ENCODE measurements at regions not wholly inside any gene's neighbourhood (a gene's known extent, or its start where the extent isn't known, plus 50 kb on each side); places are given as distances from the start of the nearest gene placed in this dataset.

DNA sequence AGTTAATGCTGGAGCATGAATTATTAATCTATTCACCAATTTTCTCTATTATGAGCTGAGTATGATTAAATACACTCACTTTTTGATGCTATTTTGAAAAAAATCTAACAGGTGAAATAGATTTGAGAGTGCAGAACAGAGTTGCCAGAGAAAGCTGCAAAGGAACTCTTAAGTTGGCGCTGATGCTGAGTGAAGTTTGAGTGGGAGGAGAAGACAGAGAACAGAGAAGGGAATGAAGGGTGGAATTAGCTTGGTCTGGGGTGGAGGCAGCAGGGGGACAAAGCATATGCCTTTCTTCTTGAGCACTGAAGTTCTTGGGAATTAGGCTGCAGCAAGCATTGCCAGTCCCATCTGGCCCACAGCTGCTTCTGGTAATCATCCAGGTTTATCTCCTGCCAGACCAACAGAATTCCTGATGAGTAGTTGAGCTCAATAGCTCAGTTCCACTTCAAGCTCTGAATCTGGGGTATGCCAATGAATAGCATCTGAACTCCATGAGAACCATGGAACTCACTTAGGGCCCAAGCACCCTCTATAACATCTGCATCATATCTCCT lies 290.1 kb downstream of the HINT1 start:
- TF ChIP-seq, protein P1, sequence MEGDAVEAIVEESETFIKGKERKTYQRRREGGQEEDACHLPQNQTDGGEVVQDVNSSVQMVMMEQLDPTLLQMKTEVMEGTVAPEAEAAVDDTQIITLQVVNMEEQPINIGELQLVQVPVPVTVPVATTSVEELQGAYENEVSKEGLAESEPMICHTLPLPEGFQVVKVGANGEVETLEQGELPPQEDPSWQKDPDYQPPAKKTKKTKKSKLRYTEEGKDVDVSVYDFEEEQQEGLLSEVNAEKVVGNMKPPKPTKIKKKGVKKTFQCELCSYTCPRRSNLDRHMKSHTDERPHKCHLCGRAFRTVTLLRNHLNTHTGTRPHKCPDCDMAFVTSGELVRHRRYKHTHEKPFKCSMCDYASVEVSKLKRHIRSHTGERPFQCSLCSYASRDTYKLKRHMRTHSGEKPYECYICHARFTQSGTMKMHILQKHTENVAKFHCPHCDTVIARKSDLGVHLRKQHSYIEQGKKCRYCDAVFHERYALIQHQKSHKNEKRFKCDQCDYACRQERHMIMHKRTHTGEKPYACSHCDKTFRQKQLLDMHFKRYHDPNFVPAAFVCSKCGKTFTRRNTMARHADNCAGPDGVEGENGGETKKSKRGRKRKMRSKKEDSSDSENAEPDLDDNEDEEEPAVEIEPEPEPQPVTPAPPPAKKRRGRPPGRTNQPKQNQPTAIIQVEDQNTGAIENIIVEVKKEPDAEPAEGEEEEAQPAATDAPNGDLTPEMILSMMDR (IDR thresholded peaks at IDR 0.05; ENCODE audit: low read depth, low read length, missing control alignments) = no peak
- in situ Hi-C loops (cut with HindIII; ENCODE audit: low sequenced_read_pairs) = no loop called here

DNA sequence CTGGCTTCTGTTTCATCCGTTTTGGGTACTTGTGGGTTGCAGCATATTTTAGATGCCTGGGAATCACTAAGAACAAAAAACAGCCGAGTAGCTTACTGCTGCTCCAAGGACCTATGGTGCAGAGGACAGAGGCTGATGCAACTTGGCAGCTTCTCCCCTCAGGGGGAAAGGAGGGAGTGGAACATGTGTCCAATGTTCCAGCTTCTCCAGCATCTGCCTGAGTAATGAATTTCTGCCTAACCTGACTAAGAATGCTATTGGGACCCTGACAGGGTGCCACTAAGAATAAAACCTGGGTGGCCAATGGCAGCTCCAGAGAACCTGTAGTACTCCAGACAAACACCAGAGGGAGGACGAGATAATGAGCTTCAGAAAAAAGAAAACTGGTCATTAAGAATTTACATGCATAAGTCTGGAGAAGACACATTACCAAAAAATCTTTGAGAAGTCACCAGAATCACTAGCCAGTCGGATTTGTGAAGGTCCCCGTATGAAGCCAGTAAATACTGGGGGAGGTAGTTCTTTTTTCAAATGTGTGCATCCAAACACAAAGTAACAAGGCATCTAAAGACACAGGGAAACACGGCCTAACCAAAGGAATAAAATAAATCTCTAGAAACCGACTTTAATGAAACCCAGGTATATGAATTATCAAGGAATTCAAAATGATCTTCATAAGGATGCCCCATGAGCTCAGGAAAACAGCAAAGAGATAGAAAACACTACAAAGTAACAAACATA lies 293.5 kb downstream of the HINT1 start:
- H3K4me3 ChIP-seq (ENCODE audit: low read depth, low read length) = no peak overlapping the region
- in situ Hi-C loops (cut with HindIII; ENCODE audit: low sequenced_read_pairs) = no loop called here
- no peak for DNase-seq (ENCODE audit: low read depth)
- TF ChIP-seq, protein P1 (IDR thresholded peaks at IDR 0.05; ENCODE audit: low read depth, low read length, missing control alignments) = peak; percentile 59

More for the DNA sequence above, 290.1 kb downstream of the HINT1 start:
- DNase-seq (ENCODE audit: low read depth) = no peak
- no peak overlapping the region for H3K4me3 ChIP-seq (ENCODE audit: low read depth, low read length)

DNA sequence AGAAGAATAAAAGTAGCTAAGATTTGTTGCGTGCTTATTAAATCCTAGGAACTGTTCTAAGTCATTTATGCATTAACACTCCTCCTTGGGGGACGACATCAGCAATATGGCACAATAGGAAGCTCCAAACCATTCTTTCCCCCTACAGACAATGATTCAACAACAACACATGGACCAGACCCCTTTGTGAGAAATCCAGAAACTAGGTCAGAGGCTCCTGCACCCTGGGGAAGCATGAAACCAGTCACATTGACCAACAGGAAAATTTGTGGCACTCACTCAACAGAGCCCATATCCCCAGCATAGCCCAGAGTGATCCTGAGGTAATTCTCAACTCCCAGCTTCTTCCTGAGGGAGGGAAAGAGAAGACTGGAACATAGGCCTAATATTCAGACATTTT lies 294.4 kb downstream of the HINT1 start:
- TF ChIP-seq, protein P1 (IDR thresholded peaks at IDR 0.05; ENCODE audit: low read depth, low read length, missing control alignments) = no peak
- in situ Hi-C loops (cut with HindIII; ENCODE audit: low sequenced_read_pairs) = no loop called here
- no peak for DNase-seq (ENCODE audit: low read depth)
- H3K4me3 ChIP-seq (ENCODE audit: low read depth, low read length) = no peak overlapping the region

DNA sequence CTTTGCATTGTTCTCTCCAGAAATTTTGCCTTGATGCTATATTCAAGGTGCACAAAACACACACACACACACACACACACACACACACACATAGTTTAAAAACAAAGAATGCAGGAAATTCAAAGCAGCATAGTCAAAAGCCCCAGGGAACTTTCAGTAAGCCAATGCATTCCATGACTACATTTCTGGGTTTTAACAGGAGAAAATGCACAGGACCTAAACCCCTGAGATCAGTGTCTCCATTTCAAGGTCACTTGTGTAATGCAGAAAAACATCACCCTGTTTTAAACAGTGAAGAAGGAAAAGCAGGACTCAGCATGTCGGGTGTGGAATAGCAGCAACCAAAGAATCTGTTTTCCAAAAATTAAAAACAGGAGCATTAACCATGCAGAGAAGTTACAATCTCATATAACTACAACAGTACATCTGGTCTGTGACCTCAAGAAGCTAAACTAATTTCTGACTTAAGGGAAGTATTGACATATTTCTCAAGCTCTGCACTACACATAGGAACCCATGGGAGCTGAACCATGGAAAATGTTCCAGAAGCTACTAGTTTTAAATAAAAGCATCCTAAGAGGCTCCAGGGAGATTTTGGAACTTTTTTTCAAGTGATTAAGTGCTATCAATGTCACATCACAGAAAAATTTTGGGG lies 296.7 kb downstream of the HINT1 start:
- no peak overlapping the region for H3K4me3 ChIP-seq (ENCODE audit: low read depth, low read length)
- TF ChIP-seq, protein P1 (IDR thresholded peaks at IDR 0.05; ENCODE audit: low read depth, low read length, missing control alignments) = no peak
- peak; percentile 34 for DNase-seq (ENCODE audit: low read depth)
- in situ Hi-C loops (cut with HindIII; ENCODE audit: low sequenced_read_pairs) = no loop called here

DNA sequence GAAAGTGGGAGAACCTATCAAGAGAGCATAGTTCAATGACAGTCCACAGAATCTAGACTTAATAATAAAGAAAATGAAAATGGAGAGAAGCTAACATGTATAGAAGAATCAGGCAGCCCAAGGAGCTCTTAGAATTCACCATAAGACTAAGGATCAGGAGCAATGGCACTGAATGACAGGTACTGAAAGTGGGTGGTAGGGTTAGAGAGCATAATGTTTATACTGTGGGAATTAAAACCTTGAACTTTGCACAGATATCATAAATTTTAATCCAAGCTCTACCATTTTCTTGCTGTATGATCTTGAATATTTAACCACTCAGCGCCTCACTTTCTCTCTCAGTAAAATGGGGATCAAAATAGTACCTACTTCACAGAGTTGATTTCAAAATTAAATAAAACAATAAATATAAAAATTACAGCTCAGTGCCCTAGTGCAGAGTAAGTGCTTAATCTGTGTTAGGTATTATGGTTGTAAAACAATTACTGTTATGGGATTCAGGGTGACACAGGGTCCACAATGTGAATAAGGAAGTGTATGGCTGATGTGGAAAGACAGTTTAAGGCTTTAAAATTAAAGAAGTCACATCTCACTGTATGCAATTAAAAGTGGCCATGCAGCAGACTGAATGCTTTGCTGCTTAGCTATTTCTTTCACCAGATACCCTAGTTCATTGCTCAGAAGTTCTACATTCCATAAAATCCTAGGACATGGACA lies 319.8 kb downstream of the HINT1 start:
- TF ChIP-seq, protein P1 (IDR thresholded peaks at IDR 0.05; ENCODE audit: low read depth, low read length, missing control alignments) = no peak
- no peak for DNase-seq (ENCODE audit: low read depth)
- in situ Hi-C loops (cut with HindIII; ENCODE audit: low sequenced_read_pairs) = no loop called here
- H3K4me3 ChIP-seq (ENCODE audit: low read depth, low read length) = no peak overlapping the region
